ENCODE measurements at regions not wholly inside any gene's neighbourhood (a gene's known extent, or its start where the extent isn't known, plus 50 kb on each side); places are given as distances from the start of the nearest gene placed in this dataset.

GRCh38 chrX:17932781-17933180 lies 71.7 kb upstream of the RAI2 start:
- TF ChIP-seq, protein P1, sequence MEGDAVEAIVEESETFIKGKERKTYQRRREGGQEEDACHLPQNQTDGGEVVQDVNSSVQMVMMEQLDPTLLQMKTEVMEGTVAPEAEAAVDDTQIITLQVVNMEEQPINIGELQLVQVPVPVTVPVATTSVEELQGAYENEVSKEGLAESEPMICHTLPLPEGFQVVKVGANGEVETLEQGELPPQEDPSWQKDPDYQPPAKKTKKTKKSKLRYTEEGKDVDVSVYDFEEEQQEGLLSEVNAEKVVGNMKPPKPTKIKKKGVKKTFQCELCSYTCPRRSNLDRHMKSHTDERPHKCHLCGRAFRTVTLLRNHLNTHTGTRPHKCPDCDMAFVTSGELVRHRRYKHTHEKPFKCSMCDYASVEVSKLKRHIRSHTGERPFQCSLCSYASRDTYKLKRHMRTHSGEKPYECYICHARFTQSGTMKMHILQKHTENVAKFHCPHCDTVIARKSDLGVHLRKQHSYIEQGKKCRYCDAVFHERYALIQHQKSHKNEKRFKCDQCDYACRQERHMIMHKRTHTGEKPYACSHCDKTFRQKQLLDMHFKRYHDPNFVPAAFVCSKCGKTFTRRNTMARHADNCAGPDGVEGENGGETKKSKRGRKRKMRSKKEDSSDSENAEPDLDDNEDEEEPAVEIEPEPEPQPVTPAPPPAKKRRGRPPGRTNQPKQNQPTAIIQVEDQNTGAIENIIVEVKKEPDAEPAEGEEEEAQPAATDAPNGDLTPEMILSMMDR (IDR thresholded peaks at IDR 0.05; ENCODE audit: low read length): no peak
- TF ChIP-seq EZH2 (IDR thresholded peaks at IDR 0.05; ENCODE audit: borderline replicate concordance, low read length): no peak
- H3K4me2 ChIP-seq (ENCODE audit: low read length): no peak overlapping the region
- H3K9ac ChIP-seq (ENCODE audit: low read length): no peak overlapping the region
- H2AFZ ChIP-seq (ENCODE audit: low read length): no peak overlapping the region
- no peaks in the 10 kb centered on the region for H3K27me3 ChIP-seq (ENCODE audit: insufficient read depth, low read length)
- H3K27ac ChIP-seq (ENCODE audit: low read depth, low read length, poor library complexity, severe bottlenecking): no peak overlapping the region
- no peaks in the 10 kb centered on the region for H3K9me2 ChIP-seq (ENCODE audit: low read depth, low read length)
- no peaks in the 10 kb centered on the region for H3F3A ChIP-seq (ENCODE audit: insufficient read depth, low read length)
- no peaks in the 10 kb centered on the region for H3K9me3 ChIP-seq (ENCODE audit: low read length)
- H3K4me3 ChIP-seq (ENCODE audit: low read depth, low read length, poor library complexity, severe bottlenecking): no peak overlapping the region
- H3K4me1 ChIP-seq (ENCODE audit: insufficient read depth, low read length, severe bottlenecking): no peaks in the 10 kb centered on the region
- no peaks in the 10 kb centered on the region for H3K79me2 ChIP-seq (ENCODE audit: insufficient read depth, low read length)
- no peaks in the 10 kb centered on the region for H4K20me1 ChIP-seq (ENCODE audit: insufficient read depth, low read length)
- H3K36me3 ChIP-seq (ENCODE audit: insufficient read depth, low read length): no peaks in the 10 kb centered on the region

DNA sequence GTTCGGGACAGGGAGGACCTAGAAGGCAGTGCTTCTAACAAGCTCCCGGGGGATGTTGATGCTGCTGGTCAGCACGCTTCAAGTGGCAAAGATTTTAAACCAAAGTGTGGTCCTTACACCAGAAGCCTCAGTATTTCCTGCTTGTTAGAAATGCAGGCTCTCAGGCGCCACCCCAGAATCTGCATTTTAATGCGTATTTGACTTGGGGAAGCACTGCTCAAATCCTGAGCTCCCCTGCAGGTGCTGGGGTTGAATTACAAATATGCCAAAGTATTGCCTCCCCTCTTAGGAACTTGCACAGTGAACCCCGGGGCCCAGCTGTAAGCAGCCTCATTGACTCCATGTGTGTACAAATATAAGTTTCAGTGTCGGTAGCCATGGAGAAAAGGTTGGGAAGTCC lies 70.8 kb upstream of the RAI2 start:
- H3K36me3 ChIP-seq (ENCODE audit: insufficient read depth, low read length): no peaks in the 10 kb centered on the region

DNA sequence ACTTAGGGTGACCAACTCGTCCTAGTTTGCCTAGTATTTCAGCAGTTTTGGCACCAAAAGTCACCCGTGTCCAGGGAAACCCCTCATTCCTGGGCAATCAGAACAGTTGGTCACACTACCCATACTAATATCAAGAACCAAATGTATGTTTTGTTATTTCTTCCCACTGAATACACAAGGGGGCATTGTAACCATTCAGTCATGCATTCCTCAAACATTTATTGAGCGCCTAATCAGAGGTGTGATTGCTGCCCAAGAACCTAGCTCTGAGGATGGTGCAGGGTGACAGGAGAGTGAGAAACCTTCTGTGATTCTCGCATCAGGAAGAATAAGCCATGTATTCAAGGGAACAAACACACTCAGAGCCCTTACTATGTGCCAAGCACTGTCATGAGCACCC lies 69.8 kb upstream of the RAI2 start:
- H3F3A ChIP-seq (ENCODE audit: insufficient read depth, low read length): no peaks in the 10 kb centered on the region
- H3K79me2 ChIP-seq (ENCODE audit: insufficient read depth, low read length): no peaks in the 10 kb centered on the region
- H3K27ac ChIP-seq (ENCODE audit: low read depth, low read length, poor library complexity, severe bottlenecking): no peak overlapping the region
- H3K36me3 ChIP-seq (ENCODE audit: insufficient read depth, low read length): no peaks in the 10 kb centered on the region
- no peak overlapping the region for H2AFZ ChIP-seq (ENCODE audit: low read length)
- H4K20me1 ChIP-seq (ENCODE audit: insufficient read depth, low read length): no peaks in the 10 kb centered on the region
- H3K27me3 ChIP-seq (ENCODE audit: insufficient read depth, low read length): no peaks in the 10 kb centered on the region
- TF ChIP-seq, protein P1 (IDR thresholded peaks at IDR 0.05; ENCODE audit: low read length): no peak
- TF ChIP-seq EZH2 (IDR thresholded peaks at IDR 0.05; ENCODE audit: borderline replicate concordance, low read length): no peak
- no peaks in the 10 kb centered on the region for H3K9me2 ChIP-seq (ENCODE audit: low read depth, low read length)
- no peak overlapping the region for H3K4me2 ChIP-seq (ENCODE audit: low read length)
- no peak overlapping the region for H3K9ac ChIP-seq (ENCODE audit: low read length)
- no peaks in the 10 kb centered on the region for H3K4me1 ChIP-seq (ENCODE audit: insufficient read depth, low read length, severe bottlenecking)
- no peaks in the 10 kb centered on the region for H3K9me3 ChIP-seq (ENCODE audit: low read length)
- H3K4me3 ChIP-seq (ENCODE audit: low read depth, low read length, poor library complexity, severe bottlenecking): no peak overlapping the region

More for the DNA sequence above, 70.8 kb upstream of the RAI2 start:
- no peak for TF ChIP-seq EZH2 (IDR thresholded peaks at IDR 0.05; ENCODE audit: borderline replicate concordance, low read length)
- TF ChIP-seq, protein P1 (IDR thresholded peaks at IDR 0.05; ENCODE audit: low read length): no peak
- Histone ChIP-seq H3K9me3 (ENCODE audit: low read length) (no peaks in the 10 kb centered on the region), H3K27ac (ENCODE audit: low read depth, low read length, poor library complexity, severe bottlenecking) (no peak overlapping the region), H3K9ac (ENCODE audit: low read length) (no peak overlapping the region), H3K9me2 (ENCODE audit: low read depth, low read length) (no peaks in the 10 kb centered on the region), H3K4me1 (ENCODE audit: insufficient read depth, low read length, severe bottlenecking) (no peaks in the 10 kb centered on the region), H3K79me2 (ENCODE audit: insufficient read depth, low read length) (no peaks in the 10 kb centered on the region), H3F3A (ENCODE audit: insufficient read depth, low read length) (no peaks in the 10 kb centered on the region), H3K27me3 (ENCODE audit: insufficient read depth, low read length) (no peaks in the 10 kb centered on the region), H4K20me1 (ENCODE audit: insufficient read depth, low read length) (no peaks in the 10 kb centered on the region), H3K4me2 (ENCODE audit: low read length) (no peak overlapping the region), H2AFZ (ENCODE audit: low read length) (no peak overlapping the region), H3K4me3 (ENCODE audit: low read depth, low read length, poor library complexity, severe bottlenecking) (no peak overlapping the region)

Measured in OCI-LY1 (cell line).